Hematopoietic multipotent progenitor cell treated with erythropoietin and hydrocortisone succinate and interleukin-3 and kit ligand, for 15 days (in vitro differentiated cells): ENCODE measurements at regions not wholly inside any gene's neighbourhood (a gene's known extent, or its start where the extent isn't known, plus 50 kb on each side); places are given as distances from the start of the nearest gene placed in this dataset.

Experiments used
- DNase-seq: peaks from one replicate; pipeline ENCODE4 v3.0.0-alpha.2; 2015; ENCODE audit warnings: low spot score

DNA sequence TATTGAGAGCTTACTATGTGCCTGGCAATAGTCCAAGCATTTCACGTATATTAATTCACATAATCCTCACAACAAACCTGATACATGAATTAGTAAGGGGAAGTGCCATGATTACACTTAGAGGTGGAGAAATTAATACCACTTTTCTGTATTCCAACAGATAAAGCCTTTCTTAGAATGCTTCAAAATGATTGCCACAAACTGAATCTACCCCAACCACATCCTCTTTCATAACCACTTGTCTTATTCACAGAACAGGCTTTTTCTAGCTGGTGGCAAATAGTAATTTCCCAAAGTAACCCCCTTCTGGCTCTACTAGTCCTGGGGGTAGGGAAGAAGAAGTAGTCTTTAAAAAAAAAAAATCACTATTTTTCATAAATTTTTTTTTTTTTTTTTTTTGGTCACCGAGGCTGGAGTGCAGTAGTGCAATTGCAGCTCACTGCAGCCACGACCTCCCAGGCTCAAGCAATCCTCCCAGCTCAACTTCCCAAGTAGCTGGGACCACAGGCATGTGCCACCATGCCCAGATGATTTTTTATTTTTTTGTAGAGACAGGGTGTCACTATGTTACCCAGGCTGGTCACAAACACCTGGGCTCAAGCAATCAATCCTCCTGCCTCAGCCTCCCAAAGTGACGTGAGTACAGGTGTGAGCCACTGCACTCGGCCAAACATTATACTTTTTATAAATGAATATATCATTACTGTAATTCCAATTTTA is 59.0 kb upstream of the ARID2 start:
- DNase-seq, result no peak

DNA sequence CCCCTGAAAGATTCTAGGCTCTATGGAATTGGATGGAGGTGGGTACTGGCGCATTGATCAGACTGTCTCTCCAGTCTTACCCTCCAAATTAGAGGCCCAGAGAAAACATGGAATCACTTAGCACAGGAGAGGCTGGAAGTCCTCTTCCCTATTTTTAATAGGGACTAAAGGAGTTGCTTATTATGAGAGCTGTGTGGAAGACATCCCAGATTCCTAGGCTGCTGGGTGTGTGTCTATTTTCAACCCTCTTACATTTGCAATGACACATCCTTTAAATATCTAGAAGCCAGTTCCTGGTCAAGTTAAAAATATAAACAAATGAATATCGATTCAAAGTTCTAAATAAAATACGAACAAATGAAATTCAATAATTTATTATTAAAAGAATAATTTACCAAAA is 58.3 kb upstream of the ARID2 start:
- no peak for DNase-seq

GRCh38 chr12:45674181-45674977 is 55.1 kb upstream of the ARID2 start:
- DNase-seq, result no peak

DNA sequence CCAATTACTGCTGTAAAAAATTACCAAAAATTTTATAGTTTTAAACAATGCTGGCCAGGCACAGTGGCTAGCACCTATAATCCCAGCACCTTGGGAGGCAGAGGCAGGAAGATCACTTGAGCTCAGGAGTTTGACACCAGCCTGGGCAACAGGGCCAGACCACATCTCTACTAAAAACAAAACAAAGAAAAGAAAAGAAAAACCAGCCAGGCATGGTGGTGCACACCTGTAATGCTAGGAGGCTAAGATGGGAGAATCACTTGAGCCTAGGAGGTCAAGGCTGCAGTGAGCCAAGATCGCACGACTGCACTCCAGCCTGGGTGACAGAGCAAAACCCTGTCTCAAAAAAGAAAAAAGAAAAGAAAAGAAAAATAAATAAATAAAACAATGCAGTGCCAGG is 54.0 kb upstream of the ARID2 start:
- DNase-seq, result no peak
